Ovary (tissue), 7 donors: ENCODE measurements at regions not wholly inside any gene's neighbourhood (a gene's known extent, or its start where the extent isn't known, plus 50 kb on each side); places are given as distances from the start of the nearest gene placed in this dataset.

ENCODE experiments used
- DNase-seq, 5 donors: peaks; one replicate each; pipeline ENCODE4 v3.0.0-alpha.2; 2019 to 2020
- H3K27ac ChIP-seq, 2 donors: fragments of 200-600 bp; one replicate each; pipeline versions ENCODE4 v1.5.1 to v1.8.0; 2019 to 2022
- H3K27me3 ChIP-seq: fragments of 200-600 bp; one replicate; pipeline ENCODE4 v1.8.0; 2022
- H3K36me3 ChIP-seq: fragments of 200-600 bp; sonication (generic); one replicate; pipeline ENCODE4 v1.5.1; 2019
- H3K4me1 ChIP-seq: one replicate; pipeline ENCODE4 v1.8.1; 2013; ENCODE audit warnings: mild to moderate bottlenecking, moderate library complexity; ENCODE audit not compliant: insufficient read depth
- H3K4me3 ChIP-seq: fragments of 200-600 bp; sonication (generic); one replicate; pipeline ENCODE4 v1.5.1; 2017
- H3K9me3 ChIP-seq, 2 donors: fragments of 200-600 bp in 1 of 2; sonication (generic) in 1 of 2; one replicate each; pipeline versions ENCODE4 v1.5.1 to v1.8.1; 2013 to 2019; ENCODE audit warnings: mild to moderate bottlenecking in 1 of 2, moderate library complexity in 1 of 2
- EP300 ChIP-seq: sonication (generic); formaldehyde crosslinking; IDR thresholded peaks from one replicate; pipeline ENCODE4 v1.6.1; 2017; ENCODE audit warnings: antibody characterized with exemption
- POLR2A ChIP-seq: fragments of 450-650 bp; IDR thresholded peaks from one replicate; pipeline ENCODE4 v1.6.1; 2017; ENCODE audit warnings: antibody characterized with exemption, mild to moderate bottlenecking, moderate library complexity
- WGBS, 3 donors: extraction: QIAGEN DNeasy Blood & Tissue Kit in 1 of 3; methylation state at CpG; one replicate each; pipeline versions ENCODE4 v1.1.5 to v1.1.7; 2013 to 2017; 5-methylcytosine and 5-hydroxymethylcytosine counted together
- intact Hi-C, 4 donors: fragments of 100-400 bp; cut with DNase I; formaldehyde crosslinking; loops; one replicate each; pipeline versions ENCODE4 v1.11.0 to v1.15.1; 2022 to 2023
- TF ChIP-seq, protein P1 (sequence below), 3 donors: fragments of 450-650 bp in 2 of 3; fragments of 200-600 bp in 1 of 3; IDR thresholded peaks; one replicate each; pipeline versions ENCODE4 v1.5.1 to v1.8.0; 2016 to 2022; ENCODE audit warnings: antibody characterized with exemption in 3 of 3, mild to moderate bottlenecking in 1 of 3
- donor health status: DM: no; HTN: no; CAD: no; lungs with moderate emphysema.
- donor health status: DM: no; HTN: no; CAD: no.
- donor health status: Bipolar disorder and iron deficiency.
- donor health status: DM: no; HTN: no; CAD: no.
- donor health status: DM: yes; HTN: yes; CAD: no.

DNA sequence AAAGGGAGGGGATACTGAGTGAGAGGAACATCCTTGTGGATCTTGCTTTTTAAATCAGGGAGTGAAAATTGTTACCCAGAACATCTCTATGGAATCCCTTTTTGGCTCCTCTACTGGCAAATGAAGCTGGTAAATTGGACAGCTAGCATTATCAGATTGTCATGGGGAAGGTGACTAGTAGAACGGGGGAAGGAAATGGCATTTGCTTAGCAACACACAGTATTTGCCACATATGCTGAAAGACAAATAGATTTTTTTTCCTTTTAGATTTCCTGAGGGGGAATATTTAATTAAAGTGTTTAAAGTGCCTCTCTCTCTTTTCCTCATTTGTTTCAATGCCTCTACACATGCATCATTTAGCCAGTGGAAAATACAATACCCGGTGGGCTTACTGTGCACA is 573.5 kb downstream of the BCKDHB start:
- H3K36me3 ChIP-seq: no peaks in the 10 kb centered on the region
- H3K4me1 ChIP-seq: no peaks in the 10 kb centered on the region
- no peaks in the 10 kb centered on the region for H3K9me3 ChIP-seq
- intact Hi-C loops: no loop called here
- 84 to 88% (median 86%) methylated on average over 2 of the region's 2 CpGs for WGBS, 3 donors
- no peak for DNase-seq
- H3K27ac ChIP-seq: no peak overlapping the region
- no peaks in the 10 kb centered on the region for H3K27me3 ChIP-seq
- H3K4me3 ChIP-seq: no peak overlapping the region
- TF ChIP-seq, protein P1, sequence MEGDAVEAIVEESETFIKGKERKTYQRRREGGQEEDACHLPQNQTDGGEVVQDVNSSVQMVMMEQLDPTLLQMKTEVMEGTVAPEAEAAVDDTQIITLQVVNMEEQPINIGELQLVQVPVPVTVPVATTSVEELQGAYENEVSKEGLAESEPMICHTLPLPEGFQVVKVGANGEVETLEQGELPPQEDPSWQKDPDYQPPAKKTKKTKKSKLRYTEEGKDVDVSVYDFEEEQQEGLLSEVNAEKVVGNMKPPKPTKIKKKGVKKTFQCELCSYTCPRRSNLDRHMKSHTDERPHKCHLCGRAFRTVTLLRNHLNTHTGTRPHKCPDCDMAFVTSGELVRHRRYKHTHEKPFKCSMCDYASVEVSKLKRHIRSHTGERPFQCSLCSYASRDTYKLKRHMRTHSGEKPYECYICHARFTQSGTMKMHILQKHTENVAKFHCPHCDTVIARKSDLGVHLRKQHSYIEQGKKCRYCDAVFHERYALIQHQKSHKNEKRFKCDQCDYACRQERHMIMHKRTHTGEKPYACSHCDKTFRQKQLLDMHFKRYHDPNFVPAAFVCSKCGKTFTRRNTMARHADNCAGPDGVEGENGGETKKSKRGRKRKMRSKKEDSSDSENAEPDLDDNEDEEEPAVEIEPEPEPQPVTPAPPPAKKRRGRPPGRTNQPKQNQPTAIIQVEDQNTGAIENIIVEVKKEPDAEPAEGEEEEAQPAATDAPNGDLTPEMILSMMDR (IDR thresholded peaks at IDR 0.05): no peak
- no peak for TF ChIP-seq POLR2A
- TF ChIP-seq EP300: no peak

DNA sequence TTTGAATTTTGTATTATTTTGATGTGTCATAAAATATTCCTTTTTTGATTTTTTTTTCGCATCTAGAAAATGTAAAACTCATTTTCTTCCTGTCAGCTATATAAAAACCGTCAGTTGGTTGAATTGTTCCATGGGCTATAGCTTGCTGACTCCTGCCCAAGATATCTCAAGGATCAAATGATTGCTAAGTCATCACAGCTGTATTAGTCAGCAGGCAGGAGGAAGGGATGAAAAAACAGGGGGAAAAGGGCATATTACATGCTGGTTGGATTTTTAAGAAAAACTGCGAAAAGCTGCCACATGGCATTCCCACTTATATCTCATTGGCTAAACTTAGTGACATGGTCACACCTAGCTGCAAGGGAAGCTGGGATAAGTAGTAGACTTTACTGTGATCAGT is 569.9 kb downstream of the BCKDHB start:
- 89 to 93% (median 91%) methylated on average over 3 of the region's 3 CpGs for WGBS, 3 donors
- no peaks in the 10 kb centered on the region for H3K36me3 ChIP-seq
- no peaks in the 10 kb centered on the region for H3K9me3 ChIP-seq
- DNase-seq: no peak
- TF ChIP-seq POLR2A (no peak), EP300 (no peak)
- TF ChIP-seq, protein P1 (IDR thresholded peaks at IDR 0.05): no peak
- no peaks in the 10 kb centered on the region for H3K27me3 ChIP-seq
- no peaks in the 10 kb centered on the region for H3K4me1 ChIP-seq
- H3K27ac ChIP-seq: no peak overlapping the region
- H3K4me3 ChIP-seq: no peak overlapping the region
- intact Hi-C loops: no loop called here

DNA sequence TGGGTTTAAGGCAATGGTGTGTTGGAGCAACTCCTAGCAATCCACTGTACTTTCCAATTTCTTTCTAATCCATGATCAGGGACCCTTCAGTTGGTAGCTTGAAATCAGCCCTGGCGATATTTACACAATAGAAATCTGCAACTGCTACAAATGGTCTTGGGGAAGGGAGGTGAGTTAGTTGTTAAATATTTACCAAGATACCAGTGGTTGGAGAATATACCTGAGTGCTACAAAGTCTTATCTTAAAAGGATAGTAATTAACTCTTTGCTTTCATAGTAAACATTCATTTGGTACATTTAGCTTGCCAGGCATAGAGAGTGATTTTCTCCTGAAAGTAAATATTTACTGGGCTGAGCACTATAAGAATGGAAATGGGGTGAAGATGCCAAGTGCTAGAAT is 568.2 kb downstream of the BCKDHB start:
- no peak for DNase-seq
- Histone ChIP-seq H3K4me3 (no peak overlapping the region), H3K4me1 (no peaks in the 10 kb centered on the region), H3K27me3 (no peaks in the 10 kb centered on the region), H3K36me3 (no peaks in the 10 kb centered on the region), H3K9me3 (no peaks in the 10 kb centered on the region), H3K27ac (no peak overlapping the region)
- 90 to 98% (median 91%) methylated on average over 1 of the region's 1 CpG for WGBS, 3 donors
- TF ChIP-seq POLR2A (no peak), EP300 (no peak)
- TF ChIP-seq, protein P1 (IDR thresholded peaks at IDR 0.05): no peak
- intact Hi-C loops: no loop called here

DNA sequence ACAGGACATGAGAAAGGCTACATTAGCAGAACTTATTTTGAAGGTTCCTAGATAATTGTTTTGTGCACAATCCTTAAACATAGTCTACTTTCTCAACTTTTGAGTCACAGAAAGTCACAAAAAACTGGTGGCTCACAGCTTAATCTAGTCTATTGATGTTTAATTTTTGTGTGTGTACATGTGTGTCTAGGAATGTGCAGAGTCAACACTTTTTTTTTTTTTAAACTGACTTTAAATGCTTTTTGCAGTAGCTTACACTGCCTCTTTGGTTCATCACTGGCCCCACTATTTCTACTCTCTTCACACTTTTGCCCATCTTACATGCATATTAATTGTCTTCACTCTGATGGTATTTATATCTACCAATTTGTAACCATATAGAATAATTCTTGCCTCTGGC is 566.9 kb downstream of the BCKDHB start:
- Histone ChIP-seq H3K4me1 (no peaks in the 10 kb centered on the region), H3K36me3 (no peaks in the 10 kb centered on the region), H3K27ac (no peak overlapping the region), H3K9me3 (no peaks in the 10 kb centered on the region), H3K4me3 (no peak overlapping the region), H3K27me3 (no peaks in the 10 kb centered on the region)
- DNase-seq: no peak
- TF ChIP-seq POLR2A: no peak
- TF ChIP-seq, protein P1 (IDR thresholded peaks at IDR 0.05): no peak
- no peak for TF ChIP-seq EP300
- intact Hi-C loops: no loop called here

DNA sequence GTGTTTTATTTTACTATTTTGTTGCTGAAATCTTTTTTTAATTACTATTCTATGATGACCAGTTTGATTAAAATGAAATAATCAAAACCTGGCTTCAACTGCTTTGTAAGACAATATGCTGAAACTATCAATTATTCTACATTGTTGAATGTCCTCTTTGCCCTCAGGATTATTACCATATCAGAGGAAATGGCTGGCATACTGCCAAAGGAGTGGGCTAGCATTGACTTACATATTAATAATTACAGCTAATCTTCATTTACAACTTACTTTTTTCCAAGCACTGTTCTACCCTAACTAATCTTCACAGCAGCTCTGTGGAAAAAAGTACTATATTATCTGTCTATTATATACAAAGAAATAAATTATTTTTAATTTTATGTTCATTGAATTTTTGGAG is 560.5 kb downstream of the BCKDHB start:
- Histone ChIP-seq H3K27me3 (no peaks in the 10 kb centered on the region), H3K27ac (no peak overlapping the region), H3K9me3 (no peaks in the 10 kb centered on the region), H3K4me3 (no peak overlapping the region), H3K4me1 (no peaks in the 10 kb centered on the region), H3K36me3 (no peaks in the 10 kb centered on the region)
- no peak for DNase-seq
- intact Hi-C loops: no loop called here
- TF ChIP-seq POLR2A: no peak
- TF ChIP-seq, protein P1 (IDR thresholded peaks at IDR 0.05): no peak
